Suppressor macrophage treated with lipopolysaccharide for 4 hours (primary cell): ENCODE measurements at regions not wholly inside any gene's neighbourhood (a gene's known extent, or its start where the extent isn't known, plus 50 kb on each side); places are given as distances from the start of the nearest gene placed in this dataset.
"Not testable (repeated sequence)": the region's sequence is repeated elsewhere in the genome, so short reads cannot be mapped to it uniquely, and the experiment has no call there.

Experiments used
- DNase-seq: peaks from one replicate; pipeline ENCODE4 v3.0.0-alpha.2; 2020

DNA sequence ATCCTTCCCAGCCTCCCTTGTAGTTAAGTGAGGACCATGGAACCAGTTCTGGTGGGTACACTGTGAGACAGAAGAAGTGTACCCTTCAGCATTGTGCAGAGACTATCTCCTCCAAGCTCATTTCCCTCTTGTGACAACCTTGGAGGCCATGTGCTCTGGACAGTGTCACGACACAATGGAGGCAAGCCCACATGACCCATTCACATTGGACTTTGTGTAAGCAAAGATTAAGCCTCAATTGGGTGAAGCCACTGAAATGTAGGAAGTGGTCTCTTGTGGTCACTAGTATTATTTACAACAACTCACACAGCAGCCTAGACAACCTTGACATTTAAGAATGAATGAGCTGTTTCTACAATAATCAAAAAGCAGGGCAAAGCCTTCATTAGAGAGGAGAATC is 124.2 kb downstream of the INHBA start:
- no peak for DNase-seq

DNA sequence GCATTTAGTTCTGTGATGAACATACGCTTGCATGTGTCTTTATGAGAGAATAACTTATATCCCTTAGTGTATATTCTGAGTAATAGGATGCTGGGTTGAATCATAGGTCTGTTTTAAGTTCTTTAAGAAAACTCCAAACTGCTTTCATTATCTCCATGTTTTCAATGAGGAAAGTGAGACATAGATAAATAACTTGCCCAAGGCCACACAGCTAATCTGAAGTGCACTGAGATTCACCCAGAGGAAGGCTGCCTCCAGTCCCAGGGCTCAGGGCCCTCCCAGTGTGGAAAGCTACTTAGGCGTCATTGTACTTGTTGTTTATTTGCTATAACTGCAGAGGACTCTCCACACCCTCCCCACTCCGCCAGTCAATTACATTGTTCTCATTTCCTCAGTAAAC is 126.7 kb downstream of the INHBA start:
- DNase-seq: no peak

DNA sequence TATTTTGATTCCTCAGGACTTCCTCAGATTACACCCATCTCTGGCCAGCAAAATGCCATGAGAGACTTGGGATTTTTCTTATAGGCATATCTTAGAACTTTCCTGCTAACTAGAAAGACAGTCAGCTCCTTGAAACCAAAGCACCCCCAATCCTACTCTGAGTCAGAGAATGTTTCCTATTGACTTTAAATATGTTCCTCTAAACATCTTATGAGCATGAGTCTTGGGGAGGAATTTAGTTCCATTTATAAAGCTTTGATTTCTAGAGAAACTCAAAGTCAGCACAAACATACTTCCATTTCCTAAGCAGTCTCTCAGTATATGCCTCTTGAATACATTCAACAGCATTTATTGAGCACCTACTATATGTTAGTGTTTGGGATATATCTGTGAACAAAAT is 128.5 kb downstream of the INHBA start:
- peak; percentile 10 for DNase-seq

DNA sequence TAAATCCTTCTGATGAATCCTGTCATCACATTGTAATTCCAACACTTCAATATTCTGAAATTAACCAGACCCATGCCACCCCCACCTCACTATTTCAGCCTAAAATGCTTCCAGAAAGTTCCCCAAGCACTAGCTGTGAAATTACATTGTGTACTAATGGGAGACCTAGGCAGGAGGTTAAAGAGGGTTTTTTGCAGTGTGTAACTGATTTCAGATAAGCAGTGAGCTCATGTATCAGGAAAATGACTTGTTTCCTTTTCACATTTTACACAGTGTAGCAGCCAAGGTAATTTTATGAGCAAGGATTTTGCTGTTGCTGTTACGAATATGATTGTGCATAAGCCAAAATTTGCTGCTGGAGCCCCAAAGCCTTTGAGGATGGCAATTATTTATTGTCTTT is 129.0 kb downstream of the INHBA start:
- DNase-seq: no peak

DNA sequence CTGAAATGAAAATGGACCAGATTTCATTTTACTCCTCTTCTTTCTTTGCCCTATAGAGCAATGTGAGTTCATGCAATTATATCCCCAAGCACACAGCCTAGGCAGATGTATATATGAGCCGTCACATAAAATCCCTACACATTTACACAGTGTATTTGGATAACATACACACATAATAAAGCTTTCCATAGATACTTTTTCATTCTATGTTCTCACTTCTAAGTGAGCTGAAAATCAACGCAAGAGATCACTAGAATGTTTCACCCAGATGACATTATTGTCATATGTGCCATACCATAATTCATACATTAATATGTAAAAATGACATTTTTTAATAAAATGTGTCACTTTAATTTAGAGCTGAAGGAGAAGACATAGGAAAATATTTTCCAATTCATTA is 129.4 kb downstream of the INHBA start:
- DNase-seq: no peak

DNA sequence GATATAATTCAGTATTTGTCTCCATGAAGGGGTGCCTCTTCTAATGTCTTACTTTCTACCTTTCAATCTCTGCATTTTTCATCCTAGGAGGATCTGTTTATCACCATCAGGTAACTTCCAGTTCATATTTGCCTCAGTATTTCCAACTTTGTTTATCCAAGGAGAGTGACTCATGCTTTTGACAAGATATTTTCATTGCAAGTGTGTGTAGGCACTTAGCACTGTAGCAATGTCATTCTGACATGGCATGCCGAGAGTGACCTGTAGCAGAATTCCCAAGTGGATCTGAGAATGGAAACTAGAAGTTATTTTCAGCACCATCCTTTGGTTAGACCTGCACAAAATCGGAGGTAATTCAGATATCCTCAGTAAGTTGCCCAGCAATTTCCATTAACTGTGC is 129.9 kb downstream of the INHBA start:
- no peak for DNase-seq

DNA sequence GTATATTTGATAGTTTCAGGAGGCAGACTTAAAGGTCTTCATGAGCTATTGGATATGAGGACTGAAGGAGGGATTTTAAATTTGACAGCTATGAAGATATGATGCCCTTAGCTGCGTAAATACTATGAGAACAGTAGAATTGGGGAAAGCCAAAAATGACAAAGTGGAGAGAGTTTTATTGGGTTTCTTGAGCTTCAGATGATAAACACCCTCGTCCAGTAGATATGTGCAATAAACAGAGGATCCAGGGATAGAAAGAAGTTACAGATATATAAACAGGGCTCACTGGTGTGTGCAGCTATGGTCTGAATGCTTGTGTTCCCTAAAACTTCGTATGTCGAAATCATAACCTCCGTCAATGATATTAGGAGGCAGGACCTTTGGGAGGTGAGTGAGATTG is 131.3 kb downstream of the INHBA start:
- DNase-seq: no peak

DNA sequence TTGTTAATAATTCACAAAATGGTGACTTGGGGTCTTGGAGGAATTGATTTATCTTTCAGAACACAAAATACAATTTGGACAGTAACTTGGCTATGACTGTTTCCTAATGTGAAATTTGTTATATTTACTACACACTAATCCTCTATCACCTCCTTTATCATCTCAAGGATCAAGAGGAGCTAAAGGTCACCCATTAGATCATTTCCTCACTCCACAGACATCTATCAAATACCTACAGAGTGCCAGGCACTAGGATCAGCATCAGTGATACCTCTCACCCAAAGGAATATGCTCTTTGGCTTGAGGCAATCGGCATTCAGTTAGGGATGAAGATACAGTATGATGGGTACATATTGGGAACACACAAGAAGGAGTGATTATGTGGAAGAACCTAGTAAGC is 132.1 kb downstream of the INHBA start:
- DNase-seq: no peak

DNA sequence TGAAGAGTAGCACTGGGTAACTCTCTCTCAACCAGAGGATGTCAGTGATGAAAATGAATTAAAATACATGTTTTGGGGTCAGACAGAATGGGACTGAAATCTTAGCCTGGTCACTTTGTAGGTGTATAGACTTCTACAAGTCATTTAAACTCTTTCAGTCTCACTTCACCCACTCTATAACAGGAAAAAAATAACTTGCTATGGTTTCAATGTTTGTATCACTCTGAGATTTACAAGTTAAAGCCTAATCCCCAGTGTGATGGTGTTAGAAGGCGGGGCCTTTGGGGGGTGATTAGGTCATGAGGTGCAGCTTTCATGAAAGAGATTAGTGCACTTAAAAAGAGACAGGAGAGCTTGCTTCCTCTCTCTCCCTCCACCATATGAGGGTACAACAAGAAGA is 134.8 kb downstream of the INHBA start:
- no peak for DNase-seq

DNA sequence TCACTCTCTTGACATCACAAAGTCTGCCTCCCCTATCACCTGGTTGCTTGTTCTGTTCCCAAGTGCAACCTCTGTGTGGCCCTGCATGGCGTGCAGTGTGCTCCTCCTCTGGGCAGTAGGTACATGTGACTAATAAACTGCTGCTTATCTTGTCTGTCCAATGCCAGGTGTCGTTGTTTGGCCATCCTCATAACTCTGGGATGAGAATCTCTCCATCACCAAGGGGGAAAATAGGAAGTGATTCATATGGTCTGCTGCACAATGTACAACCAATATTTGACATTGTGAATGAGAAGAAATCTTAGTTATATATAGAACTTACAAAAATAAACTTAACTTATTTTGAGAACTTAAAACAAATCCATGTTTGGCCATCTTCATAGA is 135.2 kb downstream of the INHBA start:
- no peak for DNase-seq

DNA sequence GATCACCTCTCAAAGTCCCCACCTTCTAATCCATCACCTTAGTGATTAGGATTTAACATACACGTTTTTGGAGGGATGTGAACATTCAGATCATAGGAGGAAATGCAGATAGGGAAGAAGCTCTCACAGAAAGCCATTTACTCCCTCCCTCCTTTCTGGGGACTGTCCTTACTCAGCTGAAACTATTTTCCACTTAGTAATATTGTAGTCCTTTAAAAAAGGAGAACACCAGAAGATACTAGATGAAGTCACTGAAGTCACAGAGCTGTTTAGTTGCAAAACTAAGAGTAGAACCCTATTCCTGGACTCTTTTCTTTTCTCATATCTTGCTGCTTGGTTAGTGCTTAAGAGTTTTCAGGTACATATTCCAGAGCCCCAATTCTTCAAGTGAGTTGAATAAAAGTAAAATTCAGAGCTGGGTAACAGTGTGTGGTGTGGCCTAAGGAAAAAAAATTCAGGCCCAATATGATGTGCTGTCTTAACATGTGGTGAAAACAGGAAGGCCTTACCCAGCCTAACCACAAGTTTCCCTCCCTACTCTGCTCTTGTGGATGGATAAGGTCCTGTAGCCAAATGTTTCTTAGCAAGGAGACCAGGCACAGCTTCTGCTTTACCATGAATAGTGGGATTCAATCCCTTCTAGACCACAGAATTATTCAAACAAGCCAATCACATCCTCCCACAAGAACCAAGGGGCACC is 135.7 kb downstream of the INHBA start:
- peak; percentile 39 for DNase-seq

DNA sequence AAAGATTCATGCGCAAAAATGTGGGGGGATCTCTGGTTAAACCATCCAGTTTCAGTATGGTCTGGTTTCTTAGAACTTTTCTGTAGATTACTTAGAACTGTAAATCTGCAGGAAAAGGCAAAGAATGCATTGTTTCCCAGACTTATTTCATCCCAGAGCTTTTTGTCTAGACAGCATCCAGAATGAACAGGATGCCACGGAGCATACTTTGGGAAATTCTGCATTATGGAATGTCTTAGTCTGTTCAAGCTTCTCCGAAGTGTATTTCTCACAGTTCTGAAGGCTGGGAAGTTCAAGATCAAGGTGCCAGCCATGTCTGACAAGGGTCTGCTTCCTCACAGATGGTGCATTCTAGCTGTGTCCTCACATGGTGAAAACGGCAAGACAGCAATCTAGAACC is 136.3 kb downstream of the INHBA start:
- no peak for DNase-seq

DNA sequence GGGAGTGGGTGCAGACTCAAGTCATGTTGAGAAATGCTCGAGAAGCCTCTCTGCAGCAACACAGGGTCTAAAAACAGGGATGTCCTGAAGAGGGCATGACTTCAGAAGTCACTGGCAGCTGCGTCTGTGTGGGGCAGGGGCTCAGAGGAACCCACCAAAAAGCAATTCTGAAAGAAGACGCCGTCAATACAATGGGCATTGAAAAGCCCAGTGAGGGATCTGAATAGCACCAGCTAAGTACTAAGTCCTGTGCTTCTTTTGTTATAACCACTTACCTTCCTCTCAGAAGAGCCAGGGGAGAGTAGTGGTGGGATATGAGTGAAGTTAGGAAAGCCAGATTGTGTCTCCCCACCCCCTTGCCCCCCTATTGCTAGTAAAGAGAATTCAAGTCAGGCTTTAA is 137.2 kb downstream of the INHBA start:
- no peak for DNase-seq

DNA sequence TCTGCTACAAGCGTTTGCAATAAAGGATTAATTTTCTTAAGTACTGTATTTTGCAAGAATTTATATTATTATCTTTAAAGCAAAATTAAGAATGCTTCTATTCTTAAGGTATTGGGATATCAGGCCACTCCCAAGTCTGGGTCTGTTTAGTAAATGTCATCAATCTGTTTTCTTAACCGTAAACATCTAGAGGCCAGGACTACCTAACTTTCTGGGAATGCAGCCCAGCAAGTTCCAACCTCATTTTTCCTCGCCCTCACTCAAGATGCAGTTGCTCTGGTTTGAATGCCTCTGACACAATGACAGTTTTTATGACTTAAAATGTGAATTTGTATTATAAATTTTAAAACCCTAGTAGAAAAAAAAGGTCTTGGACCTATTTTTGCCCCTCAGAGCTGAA is 143.5 kb downstream of the INHBA start:
- DNase-seq: no peak

DNA sequence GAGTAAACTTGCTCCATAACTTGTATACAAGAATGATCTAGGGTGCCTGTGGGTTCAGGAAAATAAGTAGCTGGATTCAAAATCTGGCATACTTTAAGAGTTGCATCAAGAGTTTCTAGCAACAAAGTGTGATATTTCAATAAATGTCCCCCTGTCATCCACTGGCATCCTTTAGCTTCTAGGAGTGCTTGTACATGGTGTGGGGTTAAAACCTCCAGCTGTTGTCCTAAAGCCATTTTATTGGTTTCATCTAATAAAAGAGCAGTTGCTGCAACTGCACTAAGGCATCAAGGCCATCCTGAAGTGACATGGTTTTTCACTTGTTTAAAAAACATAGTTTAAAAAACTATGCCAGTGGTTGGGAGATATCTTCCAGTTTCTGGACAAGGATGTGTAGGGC is 148.4 kb downstream of the INHBA start:
- no peak for DNase-seq

DNA sequence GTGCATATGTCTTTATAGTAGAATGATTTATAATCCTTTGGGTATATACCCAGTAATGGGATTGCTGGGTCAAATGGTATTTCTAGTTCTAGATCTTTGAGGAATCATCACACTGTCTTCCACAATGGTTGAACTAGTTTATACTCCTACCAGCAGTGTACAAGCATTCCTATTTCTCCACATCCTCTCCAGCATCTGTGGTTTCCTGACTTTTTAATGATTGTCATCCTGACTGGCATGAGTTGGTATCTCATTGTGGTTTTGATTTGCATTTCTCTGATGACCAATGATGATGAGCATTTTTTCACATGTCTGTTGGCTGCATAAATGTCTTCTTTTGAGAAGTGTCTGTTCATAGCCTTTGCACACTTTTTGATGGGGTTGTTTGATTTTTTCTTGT is 152.8 kb downstream of the INHBA start:
- not testable (repeated sequence) for DNase-seq

DNA sequence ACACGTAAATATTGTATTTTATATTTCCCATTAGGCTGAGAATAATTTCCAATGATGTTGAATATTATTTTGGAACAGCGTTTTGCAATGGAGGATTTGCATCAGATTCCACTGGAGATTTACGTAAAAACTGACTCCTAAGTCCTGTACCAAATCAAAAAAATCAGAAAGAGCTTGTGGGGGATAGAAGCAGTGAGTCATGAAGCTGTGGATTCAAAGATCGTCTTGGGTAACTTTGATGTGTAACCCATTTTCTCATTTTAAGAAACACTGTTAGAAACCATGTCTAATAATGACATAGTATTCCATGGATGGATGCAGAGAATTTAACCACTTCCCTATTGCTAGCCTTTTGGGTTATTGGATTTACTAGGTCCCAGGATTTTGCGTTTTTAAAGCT is 158.6 kb downstream of the INHBA start:
- DNase-seq: no peak

DNA sequence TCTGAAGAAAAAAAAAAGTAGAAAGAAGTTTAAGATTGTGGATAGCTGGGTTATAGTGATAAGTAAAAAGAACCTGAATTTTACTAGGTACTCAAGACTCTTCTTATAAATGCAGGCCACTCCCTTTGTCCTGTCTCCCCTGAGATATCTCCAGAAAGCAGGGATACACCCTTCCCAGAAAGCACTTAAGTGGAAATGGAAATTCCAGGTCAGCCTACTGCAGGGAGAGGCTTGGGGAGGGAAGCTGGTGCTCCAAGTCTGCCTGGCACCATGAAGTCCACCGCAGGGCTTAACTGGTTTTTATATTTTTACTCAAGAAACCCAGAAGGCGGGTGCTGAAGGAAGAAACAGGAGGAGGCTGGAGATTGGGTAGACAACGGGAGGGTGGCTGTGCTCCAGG is 162.3 kb downstream of the INHBA start:
- DNase-seq: no peak

DNA sequence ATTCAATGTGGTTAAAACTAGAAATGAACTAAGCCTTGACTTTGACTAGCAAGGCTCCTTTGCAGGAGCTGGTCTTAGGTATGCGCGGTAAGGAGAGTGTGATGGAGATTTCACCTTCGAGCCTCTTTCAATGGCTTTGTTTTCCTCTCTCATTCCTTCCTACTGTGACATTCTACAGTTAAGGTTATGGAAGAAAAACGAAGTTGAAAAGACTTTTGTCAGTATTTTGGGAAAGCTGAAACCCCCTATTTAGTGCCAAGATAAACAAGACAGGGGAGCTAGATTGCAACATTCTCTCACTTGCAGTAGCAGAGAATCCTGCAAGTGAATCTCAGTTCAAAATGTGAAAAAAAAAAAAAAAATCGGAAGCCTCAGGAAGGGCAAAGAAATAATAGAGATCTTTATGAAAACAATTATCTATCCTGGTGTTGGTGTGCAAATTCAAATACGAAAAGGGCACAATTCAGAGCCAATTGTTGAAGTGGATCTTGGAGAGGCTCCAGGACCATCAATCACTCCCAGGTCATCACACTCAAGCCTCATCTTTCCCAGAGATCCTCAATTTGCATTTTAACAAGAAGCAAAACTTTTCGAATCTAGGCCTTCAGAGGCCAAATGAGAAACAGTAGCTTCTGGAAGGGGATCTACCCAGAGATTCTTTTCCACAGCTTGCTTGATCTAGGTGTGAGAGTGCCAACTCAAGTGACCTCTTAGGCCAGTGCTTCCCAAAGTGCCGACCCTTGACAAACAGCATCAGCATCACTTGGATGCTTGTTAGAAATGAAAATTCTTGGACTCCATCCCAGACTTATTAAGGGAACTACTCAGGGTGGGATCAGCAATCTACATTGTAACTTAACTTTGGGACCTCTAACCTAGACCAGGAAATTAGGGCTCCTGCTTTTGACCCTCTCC is 163.8 kb downstream of the INHBA start:
- DNase-seq: no peak

DNA sequence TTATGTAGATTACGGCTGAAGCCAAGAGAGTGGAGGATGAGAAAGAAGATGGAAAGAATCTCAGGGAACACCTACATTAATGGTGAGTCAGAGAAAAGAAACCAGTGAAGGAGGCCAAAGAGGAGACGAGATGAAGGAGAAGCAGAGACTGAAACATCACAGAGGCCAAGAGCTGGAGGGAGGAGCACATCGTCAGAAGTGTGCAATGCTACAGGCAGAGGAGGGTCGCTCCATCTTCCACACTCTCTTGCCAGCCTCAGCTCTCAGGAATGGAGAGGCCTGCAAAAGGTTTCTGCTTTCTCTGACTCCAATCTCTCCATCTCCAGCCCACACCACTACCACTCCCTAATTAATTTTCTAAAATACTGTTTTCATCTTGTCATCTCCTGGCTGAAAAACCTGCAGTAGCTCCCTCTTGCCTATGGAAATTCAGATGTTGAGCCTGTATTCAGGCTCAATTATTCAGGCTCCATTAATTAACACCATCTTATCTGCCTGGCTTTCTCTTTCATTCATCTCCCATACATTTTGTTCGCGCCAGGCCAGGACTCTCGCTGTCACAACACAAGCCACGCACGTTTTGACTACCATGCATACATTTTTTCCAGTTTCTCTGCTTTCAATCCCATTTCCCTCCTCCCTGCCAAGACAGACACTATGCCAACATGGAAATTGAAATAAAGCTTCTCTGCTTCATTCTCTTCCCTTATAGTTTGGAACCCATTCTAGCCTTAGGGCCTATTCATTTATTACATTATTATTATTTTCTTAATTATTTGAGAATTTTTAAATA is 165.8 kb downstream of the INHBA start:
- DNase-seq: no peak

DNA sequence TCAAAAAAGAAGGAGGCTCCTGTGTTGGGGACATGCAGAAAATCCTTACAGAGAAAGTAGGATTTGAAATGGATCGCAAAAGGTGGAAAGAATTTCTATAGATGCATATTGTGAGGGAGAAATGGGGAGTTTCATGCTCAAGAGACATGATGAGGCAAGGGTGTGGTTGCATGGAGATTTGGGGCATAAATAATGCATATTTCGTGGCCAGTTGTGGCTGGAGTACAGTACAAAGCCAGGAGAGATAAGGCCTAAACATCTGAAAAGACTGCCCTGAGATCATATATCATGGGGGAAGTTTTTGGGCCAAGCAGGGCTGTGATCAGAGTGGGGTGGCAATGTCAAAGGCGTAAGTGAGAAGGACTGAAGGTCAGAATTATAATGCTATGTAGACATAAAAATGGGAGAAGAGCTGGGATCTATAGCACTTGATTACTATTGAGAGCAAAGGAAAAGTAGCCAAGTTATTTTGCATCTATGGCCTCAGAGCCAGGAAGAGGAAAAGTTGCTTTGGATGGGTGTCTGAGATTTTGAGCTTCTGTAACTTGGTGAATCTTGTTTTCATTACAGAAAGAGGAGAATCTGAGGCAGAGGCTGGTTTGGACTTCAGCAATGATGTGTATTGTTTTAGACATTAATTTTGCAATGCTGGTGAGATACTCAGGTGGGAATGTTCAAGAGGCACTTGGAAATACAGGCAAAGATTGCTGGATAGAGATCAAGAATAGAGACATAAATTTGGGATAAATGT is 166.6 kb downstream of the INHBA start:
- no peak for DNase-seq

DNA sequence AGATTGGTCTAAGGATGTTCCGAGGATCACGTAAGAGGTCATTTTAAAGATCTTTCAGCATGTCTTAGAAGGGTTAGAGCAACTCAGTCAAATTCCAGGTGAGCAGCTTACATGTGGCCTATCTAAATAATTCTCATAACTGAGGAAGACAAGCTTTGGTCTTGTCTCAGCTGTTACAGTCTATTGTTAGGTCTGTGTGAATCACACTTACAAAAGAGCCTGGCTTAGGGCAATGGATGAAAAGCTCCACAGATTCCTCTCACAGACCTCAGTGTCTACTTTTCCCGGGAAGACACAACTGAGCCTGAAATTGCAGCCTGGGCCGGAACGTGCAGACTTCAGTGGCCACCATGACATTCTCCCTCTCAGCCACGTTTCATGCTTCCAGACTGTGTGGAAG is 173.1 kb downstream of the INHBA start:
- no peak for DNase-seq

DNA sequence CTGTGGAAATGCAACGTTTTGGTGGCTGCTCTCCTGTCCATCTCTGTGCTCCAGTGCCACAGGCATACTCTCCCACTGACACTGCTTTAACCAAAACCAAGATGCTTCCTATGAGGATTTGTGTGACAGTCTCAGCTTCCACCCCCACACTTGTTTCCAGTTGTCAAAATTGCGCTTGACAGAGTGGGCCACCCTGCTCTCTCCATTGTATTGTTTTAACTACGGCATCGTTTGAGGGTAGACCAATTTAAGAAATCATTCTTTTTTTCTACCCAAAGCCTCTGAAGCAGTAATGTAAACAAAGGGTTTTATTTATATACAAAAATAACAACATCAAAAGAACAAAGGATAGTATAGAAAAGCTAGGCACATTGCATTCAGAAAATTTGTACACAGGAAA is 178.0 kb downstream of the INHBA start:
- DNase-seq: no peak
